Prostate gland (tissue), 2 donors: ENCODE measurements at regions not wholly inside any gene's neighbourhood (a gene's known extent, or its start where the extent isn't known, plus 50 kb on each side); places are given as distances from the start of the nearest gene placed in this dataset.

Experiments
- DNase-seq: peaks from one replicate; pipeline ENCODE4 v3.0.0-alpha.2; 2019; ENCODE audit warnings: low spot score
- H3K27ac ChIP-seq, 2 donors: fragments of 200-600 bp; sonication (generic); 2 replicates each; pipeline ENCODE4 v1.5.1; 2017 to 2019
- H3K27me3 ChIP-seq: fragments of 200-600 bp; sonication (generic); replicated peaks from 2 replicates; pipeline ENCODE4 v1.5.1; 2019; ENCODE audit not compliant: insufficient read depth
- H3K36me3 ChIP-seq, 2 donors: fragments of 200-600 bp; sonication (generic); 1 replicate in 1 of 2; 2 replicates in 1 of 2; pipeline versions ENCODE4 v1.5.1 to v1.8.1; 2017 to 2019
- H3K4me1 ChIP-seq: fragments of 200-600 bp; sonication (generic); replicated peaks from 2 replicates; pipeline ENCODE4 v1.5.1; 2019
- H3K4me3 ChIP-seq, 2 donors: fragments of 200-600 bp; sonication (generic); 2 replicates each; pipeline ENCODE4 v1.5.1; 2017 to 2019
- H3K9me3 ChIP-seq: fragments of 200-600 bp; sonication (generic); 2 replicates; pipeline ENCODE4 v1.5.1; 2017
- CTCF ChIP-seq, 4 experiments: fragments of 200-600 bp in 2 of 4; fragments of 450-650 bp in 2 of 4; sonication (generic) in 2 of 4; IDR thresholded peaks; 1 replicate in 3 of 4; 2 replicates in 1 of 4; pipeline ENCODE4 v1.5.1; 2016 to 2019; ENCODE audit warnings: antibody characterized with exemption in 4 of 4, mild to moderate bottlenecking in 2 of 4, moderate library complexity in 2 of 4
- POLR2A ChIP-seq: fragments of 450-650 bp; IDR thresholded peaks from one replicate; pipeline ENCODE4 v1.6.1; 2016; ENCODE audit warnings: antibody characterized with exemption, mild to moderate bottlenecking
- POLR2AphosphoS5 ChIP-seq: sonication (generic); formaldehyde crosslinking; IDR thresholded peaks from one replicate; pipeline ENCODE4 v1.6.1; 2017; ENCODE audit warnings: antibody characterized with exemption
- WGBS: methylation state at CpG from one replicate; pipeline ENCODE4 v1.1.5; 2018; 5-methylcytosine and 5-hydroxymethylcytosine counted together
- intact Hi-C: fragments of 100-400 bp; cut with DNase I; formaldehyde crosslinking; loops from one replicate; pipeline ENCODE4 v1.14.2; 2022

- no peak overlapping the region for H3K27ac ChIP-seq
- no peaks in the 10 kb centered on the region for H3K4me1 ChIP-seq
- no peaks in the 10 kb centered on the region for H3K9me3 ChIP-seq
- no peak for DNase-seq
- TF ChIP-seq CTCF (IDR thresholded peaks at IDR 0.05) (no peak), POLR2AphosphoS5 (no peak), POLR2A (no peak)
- H3K27me3 ChIP-seq, result no peaks in the 10 kb centered on the region
- intact Hi-C loops, result no loop called here
- no peak overlapping the region for H3K4me3 ChIP-seq
- no peaks in the 10 kb centered on the region for H3K36me3 ChIP-seq
These were observed 303.0 kb upstream of the SLC8A1 start for GRCh38 chr2:40754912-40755311.

- no peak overlapping the region for H3K4me3 ChIP-seq
- TF ChIP-seq POLR2AphosphoS5 (no peak), CTCF (IDR thresholded peaks at IDR 0.05) (no peak), POLR2A (no peak)
- intact Hi-C loops, result no loop called here
These were observed 306.7 kb upstream of the SLC8A1 start for GRCh38 chr2:40758401-40759155.

GRCh38 chr2:40760071-40760666 is 308.3 kb upstream of the SLC8A1 start:
- H3K27me3 ChIP-seq, result no peaks in the 10 kb centered on the region
- TF ChIP-seq POLR2A, result no peak
- no peak for TF ChIP-seq POLR2AphosphoS5
- peak in 3 of 4 experiments; percentile 36 to 51 (median 45) for TF ChIP-seq CTCF (IDR thresholded peaks at IDR 0.05)
- H3K4me3 ChIP-seq, result no peak overlapping the region
- H3K9me3 ChIP-seq, result no peaks in the 10 kb centered on the region
- no peaks in the 10 kb centered on the region for H3K4me1 ChIP-seq
- no peaks in the 10 kb centered on the region for H3K36me3 ChIP-seq
- whole genome bisulfite sequencing, result 46% methylated on average over 5 of the region's 5 CpGs
- intact Hi-C loops, result loop anchor here (10.0 kb wide), 1 partner anchor 845 kb away; no protein-coding TSS in a partner anchor
- no peak overlapping the region for H3K27ac ChIP-seq
- peak; percentile 4 for DNase-seq

More at GRCh38 chr2:40758401-40759155, 306.7 kb upstream of the SLC8A1 start:
- WGBS, result 28% methylated on average over 4 of the region's 4 CpGs
- Histone ChIP-seq H3K27me3 (no peaks in the 10 kb centered on the region), H3K9me3 (no peaks in the 10 kb centered on the region), H3K27ac (no peak overlapping the region), H3K36me3 (no peaks in the 10 kb centered on the region), H3K4me1 (no peaks in the 10 kb centered on the region)
- DNase-seq, result no peak

GRCh38 chr2:40773291-40773690 is 321.4 kb upstream of the SLC8A1 start:
- Histone ChIP-seq H3K9me3 (no peaks in the 10 kb centered on the region), H3K4me1 (no peaks in the 10 kb centered on the region), H3K27me3 (no peaks in the 10 kb centered on the region), H3K4me3 (no peak overlapping the region), H3K27ac (no peak overlapping the region), H3K36me3 (no peaks in the 10 kb centered on the region)
- WGBS, result 77% methylated on average over 2 of the region's 2 CpGs
- intact Hi-C loops, result no loop called here
- no peak for DNase-seq
- TF ChIP-seq POLR2A (no peak), CTCF (IDR thresholded peaks at IDR 0.05) (no peak), POLR2AphosphoS5 (no peak)

GRCh38 chr2:40783704-40784103 is 331.8 kb upstream of the SLC8A1 start:
- no peak for DNase-seq
- TF ChIP-seq CTCF (IDR thresholded peaks at IDR 0.05) (no peak), POLR2AphosphoS5 (no peak), POLR2A (no peak)
- 45% methylated on average over 3 of the region's 3 CpGs for WGBS

More at GRCh38 chr2:40783704-40784103, 331.8 kb upstream of the SLC8A1 start:
- Histone ChIP-seq H3K4me1 (no peaks in the 10 kb centered on the region), H3K36me3 (no peaks in the 10 kb centered on the region), H3K4me3 (no peak overlapping the region), H3K27me3 (no peaks in the 10 kb centered on the region), H3K9me3 (no peaks in the 10 kb centered on the region), H3K27ac (no peak overlapping the region)
- intact Hi-C loops, result no loop called here
